ENCODE measurements at regions not wholly inside any gene's neighbourhood (a gene's known extent, or its start where the extent isn't known, plus 50 kb on each side); places are given as distances from the start of the nearest gene placed in this dataset.
"Not testable (repeated sequence)": the region's sequence is repeated elsewhere in the genome, so short reads cannot be mapped to it uniquely, and the experiment has no call there.

DNA sequence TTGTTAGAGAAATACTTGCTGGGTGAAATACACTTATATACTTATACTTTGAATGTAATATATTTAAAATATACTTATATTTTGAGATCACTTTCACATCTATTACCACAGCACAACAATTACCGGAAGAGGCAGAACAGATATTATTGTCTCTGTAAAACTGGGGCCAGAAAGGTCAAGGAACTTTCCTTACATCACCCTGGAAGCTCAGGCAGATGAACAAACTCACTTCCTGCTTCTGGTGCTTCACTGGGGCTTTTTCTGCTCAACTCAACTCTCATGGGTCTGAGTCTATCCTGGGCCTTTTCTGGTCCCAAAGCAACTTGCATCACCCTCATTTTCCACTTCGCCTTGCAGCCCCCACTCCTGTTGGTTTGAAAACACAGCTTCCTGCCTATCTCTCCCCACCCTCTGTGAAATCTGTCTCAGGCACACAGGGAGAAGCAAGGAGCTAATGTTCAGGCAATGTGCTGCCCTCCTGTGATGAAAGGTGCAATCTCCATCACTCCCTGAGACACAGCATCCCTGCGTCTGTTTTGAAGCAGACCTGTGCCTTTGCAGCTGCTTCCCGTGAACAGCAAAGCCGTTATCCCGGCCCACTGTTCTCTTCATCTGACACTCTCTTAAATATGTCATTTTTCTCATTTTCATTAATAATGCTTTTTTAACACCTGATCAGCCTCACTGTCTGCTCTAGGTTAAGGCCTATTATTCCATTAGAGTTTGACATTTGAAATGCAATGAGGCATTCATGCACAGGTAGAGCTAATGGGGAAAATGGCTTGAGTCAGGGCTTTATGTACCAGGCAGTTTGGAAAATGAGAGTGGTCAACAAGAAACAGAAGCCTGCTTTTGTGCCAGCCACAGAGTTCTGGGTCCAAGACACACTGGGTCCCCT is 251.9 kb upstream of the CHAC2 start:
- Histone ChIP-seq H3K27me3 (ENCODE audit: control insufficient read depth, insufficient read depth, low read length) (no peaks in the 10 kb centered on the region), H3K27ac (ENCODE audit: low read length) (no peak overlapping the region), H3K36me3 (ENCODE audit: control insufficient read depth, insufficient read depth, low read length) (no peaks in the 10 kb centered on the region), H3K9me3 (replicated peaks; ENCODE audit: control insufficient read depth, low read depth, low read length) (no peaks in the 10 kb centered on the region), H3K4me1 (ENCODE audit: control insufficient read depth, insufficient read depth, low read length) (peaks cover 2% of the 10 kb centered on the region), H3K4me3 (ENCODE audit: low read length) (no peak overlapping the region)
- DNase-seq: no peak
- 60% methylated on average over 5 of the region's 6 CpGs for WGBS (ENCODE audit: insufficient coverage)

DNA sequence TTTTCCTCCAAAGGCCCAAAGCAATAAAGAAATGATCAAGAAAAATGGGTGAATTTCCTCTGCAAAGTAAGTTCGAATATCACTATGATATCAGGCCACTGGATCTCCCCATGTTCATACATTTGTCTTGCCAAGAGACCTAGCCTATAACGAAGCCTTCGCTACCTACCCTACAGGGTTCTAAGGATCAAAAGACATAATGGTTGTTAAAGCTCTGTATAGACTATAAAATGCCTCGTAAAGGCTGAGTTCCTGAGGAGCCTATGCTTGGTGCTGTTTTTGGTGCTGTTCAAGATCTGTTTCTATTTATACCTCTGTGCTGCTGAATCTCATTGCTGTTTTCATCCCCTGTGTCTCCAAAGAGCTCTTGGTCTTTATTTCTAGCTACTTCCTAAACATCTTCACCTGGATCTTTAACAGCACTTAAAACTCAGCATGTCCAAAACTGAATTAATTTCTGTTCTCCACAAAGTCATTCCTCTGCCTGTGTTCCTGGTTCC is 254.4 kb upstream of the CHAC2 start:
- no CpG with 5 or more reads among the region's 4 CpGs for WGBS (ENCODE audit: insufficient coverage)
- H3K4me3 ChIP-seq (ENCODE audit: low read length): no peak overlapping the region

DNA sequence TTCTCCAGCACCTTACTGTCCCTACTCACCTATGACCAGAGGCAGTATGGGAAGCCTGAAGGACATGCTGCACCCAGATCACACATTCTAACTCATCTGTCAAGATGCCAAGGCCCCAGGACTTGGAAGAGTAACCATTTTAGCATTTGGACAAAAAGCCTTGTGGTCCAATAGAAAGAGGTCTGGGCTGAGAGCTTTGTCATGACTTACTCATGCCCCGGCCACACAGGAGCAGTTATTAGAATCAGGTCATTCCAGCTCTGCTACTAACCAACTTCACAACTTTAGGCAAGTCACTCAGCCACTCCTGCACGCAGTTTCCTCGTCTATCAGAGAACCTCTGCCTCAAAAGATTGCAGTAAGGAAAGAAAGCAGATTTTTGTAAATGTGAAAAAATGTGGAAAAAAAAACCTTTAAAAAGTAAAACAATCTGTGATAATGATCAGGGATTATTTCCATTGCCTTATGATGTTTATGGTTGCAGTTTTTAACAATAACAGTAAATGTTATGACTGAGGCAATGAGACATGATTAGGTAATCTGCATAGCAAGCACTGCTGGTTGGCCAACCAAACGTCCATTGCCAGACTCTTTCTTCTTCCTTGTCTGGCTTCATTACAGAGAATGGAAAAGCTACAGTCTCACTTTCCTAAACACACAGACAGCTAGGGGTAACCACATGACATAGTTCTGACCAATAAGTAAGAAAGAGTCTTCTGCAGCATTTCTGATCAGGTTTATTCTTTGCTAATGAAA is 255.4 kb upstream of the CHAC2 start:
- Histone ChIP-seq H3K4me1 (ENCODE audit: control insufficient read depth, insufficient read depth, low read length) (no peaks in the 10 kb centered on the region), H3K27me3 (ENCODE audit: control insufficient read depth, insufficient read depth, low read length) (no peaks in the 10 kb centered on the region), H3K27ac (ENCODE audit: low read length) (no peak overlapping the region), H3K4me3 (ENCODE audit: low read length) (no peak overlapping the region), H3K9me3 (replicated peaks; ENCODE audit: control insufficient read depth, low read depth, low read length) (no peaks in the 10 kb centered on the region), H3K36me3 (ENCODE audit: control insufficient read depth, insufficient read depth, low read length) (no peaks in the 10 kb centered on the region)
- WGBS (ENCODE audit: insufficient coverage): no CpG with 5 or more reads among the region's 4 CpGs
- DNase-seq: no peak

More for the DNA sequence above, 254.4 kb upstream of the CHAC2 start:
- H3K27ac ChIP-seq (ENCODE audit: low read length): no peak overlapping the region
- no peaks in the 10 kb centered on the region for H3K9me3 ChIP-seq (replicated peaks; ENCODE audit: control insufficient read depth, low read depth, low read length)
- H3K4me1 ChIP-seq (ENCODE audit: control insufficient read depth, insufficient read depth, low read length): no peaks in the 10 kb centered on the region
- H3K27me3 ChIP-seq (ENCODE audit: control insufficient read depth, insufficient read depth, low read length): no peaks in the 10 kb centered on the region
- H3K36me3 ChIP-seq (ENCODE audit: control insufficient read depth, insufficient read depth, low read length): no peaks in the 10 kb centered on the region
- DNase-seq: no peak

DNA sequence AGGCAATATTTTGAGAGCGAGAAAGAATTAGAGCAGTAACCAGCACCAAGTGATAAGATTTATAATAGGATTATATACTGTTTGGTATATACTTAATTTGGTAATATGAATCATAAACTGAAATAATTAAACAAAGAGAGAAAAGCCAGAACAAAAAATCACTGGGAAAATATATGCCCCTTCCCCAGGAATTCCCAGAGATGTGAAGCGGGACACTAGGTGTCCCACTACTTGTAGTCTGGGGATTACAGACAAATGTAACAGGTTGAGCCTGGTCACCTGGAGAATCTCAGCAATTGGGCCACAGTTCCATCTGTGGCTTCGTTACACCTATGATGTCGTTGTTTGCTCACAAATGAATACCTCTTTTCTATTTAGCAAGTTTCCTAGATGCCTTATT is 256.1 kb upstream of the CHAC2 start:
- WGBS (ENCODE audit: insufficient coverage): no CpG with 5 or more reads among the region's 4 CpGs
- DNase-seq: no peak
- Histone ChIP-seq H3K27ac (ENCODE audit: low read length) (no peak overlapping the region), H3K9me3 (replicated peaks; ENCODE audit: control insufficient read depth, low read depth, low read length) (no peaks in the 10 kb centered on the region), H3K27me3 (ENCODE audit: control insufficient read depth, insufficient read depth, low read length) (no peaks in the 10 kb centered on the region), H3K4me3 (ENCODE audit: low read length) (no peak overlapping the region), H3K36me3 (ENCODE audit: control insufficient read depth, insufficient read depth, low read length) (no peaks in the 10 kb centered on the region), H3K4me1 (ENCODE audit: control insufficient read depth, insufficient read depth, low read length) (no peaks in the 10 kb centered on the region)

DNA sequence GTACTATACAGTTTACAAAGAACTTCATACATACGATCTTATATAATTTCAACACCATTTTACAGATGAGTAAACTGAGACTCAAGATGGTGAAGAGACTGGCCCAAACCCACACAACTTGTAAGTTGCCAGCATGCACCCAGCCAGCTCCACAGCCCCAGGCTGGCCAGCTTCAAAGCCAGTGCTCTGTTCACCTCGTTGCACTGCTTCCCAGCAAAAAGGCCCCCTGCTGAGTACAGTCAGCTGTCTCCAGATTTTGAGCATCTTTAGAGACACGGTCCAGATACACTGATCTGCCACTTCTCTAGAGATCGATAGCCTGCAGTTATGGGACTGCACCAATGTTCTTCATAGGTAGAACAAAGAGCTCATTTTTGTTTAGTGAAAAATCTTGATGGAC is 257.2 kb upstream of the CHAC2 start:
- no peaks in the 10 kb centered on the region for H3K27me3 ChIP-seq (ENCODE audit: control insufficient read depth, insufficient read depth, low read length)
- WGBS (ENCODE audit: insufficient coverage): 54% methylated on average over 2 of the region's 4 CpGs
- DNase-seq: no peak
- no peaks in the 10 kb centered on the region for H3K36me3 ChIP-seq (ENCODE audit: control insufficient read depth, insufficient read depth, low read length)
- no peak overlapping the region for H3K4me3 ChIP-seq (ENCODE audit: low read length)
- no peaks in the 10 kb centered on the region for H3K9me3 ChIP-seq (replicated peaks; ENCODE audit: control insufficient read depth, low read depth, low read length)
- H3K4me1 ChIP-seq (ENCODE audit: control insufficient read depth, insufficient read depth, low read length): no peaks in the 10 kb centered on the region
- H3K27ac ChIP-seq (ENCODE audit: low read length): no peak overlapping the region

DNA sequence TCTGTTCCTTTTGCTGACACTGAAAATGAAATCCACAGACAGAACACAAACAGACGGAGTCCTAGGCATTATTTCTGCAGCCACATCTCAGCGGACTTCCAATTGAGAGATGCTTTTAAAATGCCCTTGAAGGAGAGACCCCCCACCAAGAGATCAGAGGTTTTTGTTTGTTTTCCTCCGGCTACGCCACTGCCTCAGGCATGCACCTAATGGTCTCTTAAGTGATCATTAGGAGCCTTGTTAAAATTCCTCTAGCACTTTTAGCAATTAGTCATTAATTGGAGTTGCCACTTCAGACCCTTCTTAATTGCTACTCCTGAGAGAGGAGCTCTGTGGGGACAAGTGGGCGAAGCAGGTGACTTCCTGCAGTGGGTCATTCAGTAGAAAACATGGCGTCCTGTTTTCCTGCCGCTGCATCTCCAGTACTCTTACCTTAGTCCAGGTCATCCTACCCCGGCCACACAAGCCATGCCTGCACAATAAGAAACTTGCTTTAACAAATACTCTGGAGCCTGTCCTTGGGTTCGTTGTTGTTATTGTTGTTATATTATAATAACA is 257.7 kb upstream of the CHAC2 start:
- no peaks in the 10 kb centered on the region for H3K27me3 ChIP-seq (ENCODE audit: control insufficient read depth, insufficient read depth, low read length)
- H3K36me3 ChIP-seq (ENCODE audit: control insufficient read depth, insufficient read depth, low read length): no peaks in the 10 kb centered on the region
- no peak overlapping the region for H3K27ac ChIP-seq (ENCODE audit: low read length)
- WGBS (ENCODE audit: insufficient coverage): 50% methylated on average over 2 of the region's 9 CpGs
- H3K9me3 ChIP-seq (replicated peaks; ENCODE audit: control insufficient read depth, low read depth, low read length): no peaks in the 10 kb centered on the region
- no peak overlapping the region for H3K4me3 ChIP-seq (ENCODE audit: low read length)
- no peaks in the 10 kb centered on the region for H3K4me1 ChIP-seq (ENCODE audit: control insufficient read depth, insufficient read depth, low read length)
- DNase-seq: no peak

DNA sequence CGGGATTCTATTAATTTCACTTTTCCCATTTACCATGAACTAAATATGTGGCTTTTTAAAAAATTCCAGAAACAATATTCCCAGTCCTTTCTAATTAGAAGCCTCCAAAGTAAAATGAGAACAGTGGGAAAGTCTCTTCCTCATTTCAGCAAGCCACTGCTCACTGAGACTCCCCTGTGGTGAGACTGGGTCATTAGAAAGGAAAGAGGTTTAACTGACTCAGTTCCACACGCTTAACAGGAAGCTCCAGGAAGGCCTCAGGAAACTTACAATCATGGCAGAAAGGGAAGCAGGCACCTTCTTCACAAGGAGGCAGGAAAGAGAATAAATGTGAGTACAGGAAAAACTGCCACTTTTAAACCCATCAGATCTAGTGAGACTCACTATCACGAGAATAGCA is 258.9 kb upstream of the CHAC2 start:
- no CpG with 5 or more reads among the region's 3 CpGs for WGBS (ENCODE audit: insufficient coverage)
- no peaks in the 10 kb centered on the region for H3K4me1 ChIP-seq (ENCODE audit: control insufficient read depth, insufficient read depth, low read length)

DNA sequence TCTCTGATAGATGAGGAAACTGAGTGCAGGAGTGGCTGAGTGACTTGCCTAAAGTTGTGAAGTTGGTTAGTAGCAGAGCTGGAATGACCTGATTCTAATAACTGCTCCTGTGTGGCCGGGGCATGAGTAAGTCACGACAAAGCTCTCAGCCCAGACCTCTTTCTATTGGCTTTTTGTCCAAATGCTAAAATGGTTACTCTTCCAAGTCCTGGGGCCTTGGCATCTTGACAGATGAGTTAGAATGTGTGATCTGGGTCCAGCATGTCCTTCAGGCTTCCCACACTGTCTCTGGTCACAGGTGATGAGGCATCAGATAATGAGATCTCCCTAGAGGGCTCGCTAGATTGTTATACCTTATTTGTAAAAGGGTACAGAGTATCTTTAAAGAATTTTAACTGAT is 260.5 kb upstream of the CHAC2 start:
- H3K27me3 ChIP-seq (ENCODE audit: control insufficient read depth, insufficient read depth, low read length); H3K4me1 ChIP-seq (ENCODE audit: control insufficient read depth, insufficient read depth, low read length); H3K4me3 ChIP-seq (ENCODE audit: low read length); H3K9me3 ChIP-seq (replicated peaks; ENCODE audit: control insufficient read depth, low read depth, low read length); H3K36me3 ChIP-seq (ENCODE audit: control insufficient read depth, insufficient read depth, low read length); H3K27ac ChIP-seq (ENCODE audit: low read length); DNase-seq: not testable (repeated sequence)
- WGBS (ENCODE audit: insufficient coverage): no CpG with 5 or more reads among the region's 3 CpGs

More for the DNA sequence above, 258.9 kb upstream of the CHAC2 start:
- no peaks in the 10 kb centered on the region for H3K36me3 ChIP-seq (ENCODE audit: control insufficient read depth, insufficient read depth, low read length)
- no peaks in the 10 kb centered on the region for H3K27me3 ChIP-seq (ENCODE audit: control insufficient read depth, insufficient read depth, low read length)
- H3K4me3 ChIP-seq (ENCODE audit: low read length): no peak overlapping the region
- no peak for DNase-seq
- H3K9me3 ChIP-seq (replicated peaks; ENCODE audit: control insufficient read depth, low read depth, low read length): no peaks in the 10 kb centered on the region
- no peak overlapping the region for H3K27ac ChIP-seq (ENCODE audit: low read length)

DNA sequence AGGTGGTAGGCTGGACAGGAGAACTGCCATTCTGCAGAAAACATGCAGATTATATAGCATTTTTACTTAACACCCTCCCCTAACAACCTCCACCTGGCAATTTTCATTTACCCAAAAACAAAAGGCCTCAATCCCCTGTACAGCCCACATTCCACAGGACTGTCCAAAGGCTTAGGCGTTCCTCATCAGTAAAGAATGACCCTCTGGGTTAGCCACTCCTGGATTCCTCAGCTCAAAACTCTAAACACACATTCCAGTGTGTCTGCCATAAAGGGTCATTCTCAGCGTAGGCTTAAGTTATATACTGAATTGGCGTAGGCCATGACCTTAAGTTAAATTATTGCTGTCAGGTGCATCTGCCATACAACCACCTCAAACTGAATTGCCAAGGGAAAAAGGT is 261.8 kb upstream of the CHAC2 start:
- WGBS (ENCODE audit: insufficient coverage): 67% methylated on average over 3 of the region's 3 CpGs
- H3K27me3 ChIP-seq (ENCODE audit: control insufficient read depth, insufficient read depth, low read length): no peaks in the 10 kb centered on the region

DNA sequence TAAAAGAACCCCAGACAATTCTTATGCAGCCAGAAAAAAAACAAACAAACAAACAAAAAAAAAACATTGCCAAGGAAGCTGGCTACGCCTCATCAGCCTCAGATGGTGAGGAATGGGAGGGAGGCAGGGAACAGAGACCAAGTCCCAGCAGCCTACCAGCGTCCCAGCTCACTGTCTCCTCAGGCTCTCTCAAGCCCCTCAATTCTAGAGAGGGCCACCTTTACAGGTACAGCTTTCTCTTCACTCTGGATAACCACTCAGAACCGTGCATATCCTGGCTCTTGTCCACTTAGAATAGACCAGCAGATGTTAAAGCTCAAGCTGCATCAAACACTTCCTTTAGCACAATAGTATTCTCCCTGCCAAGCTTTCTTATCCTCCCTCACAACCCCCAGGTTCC is 263.1 kb upstream of the CHAC2 start:
- no peak overlapping the region for H3K4me3 ChIP-seq (ENCODE audit: low read length)
- H3K36me3 ChIP-seq (ENCODE audit: control insufficient read depth, insufficient read depth, low read length): no peaks in the 10 kb centered on the region
- no peaks in the 10 kb centered on the region for H3K9me3 ChIP-seq (replicated peaks; ENCODE audit: control insufficient read depth, low read depth, low read length)
- DNase-seq: no peak
- H3K27me3 ChIP-seq (ENCODE audit: control insufficient read depth, insufficient read depth, low read length): no peaks in the 10 kb centered on the region
- no peaks in the 10 kb centered on the region for H3K4me1 ChIP-seq (ENCODE audit: control insufficient read depth, insufficient read depth, low read length)
- WGBS (ENCODE audit: insufficient coverage): 18% methylated on average over 2 of the region's 3 CpGs
- no peak overlapping the region for H3K27ac ChIP-seq (ENCODE audit: low read length)

More for the DNA sequence above, 261.8 kb upstream of the CHAC2 start:
- H3K9me3 ChIP-seq (replicated peaks; ENCODE audit: control insufficient read depth, low read depth, low read length): no peaks in the 10 kb centered on the region
- H3K36me3 ChIP-seq (ENCODE audit: control insufficient read depth, insufficient read depth, low read length): no peaks in the 10 kb centered on the region
- H3K4me3 ChIP-seq (ENCODE audit: low read length): no peak overlapping the region
- H3K27ac ChIP-seq (ENCODE audit: low read length): no peak overlapping the region
- DNase-seq: no peak
- no peaks in the 10 kb centered on the region for H3K4me1 ChIP-seq (ENCODE audit: control insufficient read depth, insufficient read depth, low read length)

All from muscle of leg (tissue), 3 donors.